GM18517 (cell line): ENCODE measurements at regions not wholly inside any gene's neighbourhood (a gene's known extent, or its start where the extent isn't known, plus 50 kb on each side); places are given as distances from the start of the nearest gene placed in this dataset.

Source experiments
- ATAC-seq: cut with Tn5 transposase; IDR thresholded peaks from one replicate; pipeline ENCODE4 v1.9.1; 2021; ENCODE audit warnings: mild to moderate bottlenecking, moderate library complexity; ENCODE audit not compliant: unreplicated experiment

- no peak for ATAC-seq
These were observed 198.7 kb upstream of the LUZP2 start for GRCh38 chr11:24298146-24298545.

- no peak for ATAC-seq
These were observed 184.9 kb upstream of the LUZP2 start for GRCh38 chr11:24311974-24312373.

GRCh38 chr11:24312464-24313238, 184.2 kb upstream of the LUZP2 start:
- no peak for ATAC-seq

DNA sequence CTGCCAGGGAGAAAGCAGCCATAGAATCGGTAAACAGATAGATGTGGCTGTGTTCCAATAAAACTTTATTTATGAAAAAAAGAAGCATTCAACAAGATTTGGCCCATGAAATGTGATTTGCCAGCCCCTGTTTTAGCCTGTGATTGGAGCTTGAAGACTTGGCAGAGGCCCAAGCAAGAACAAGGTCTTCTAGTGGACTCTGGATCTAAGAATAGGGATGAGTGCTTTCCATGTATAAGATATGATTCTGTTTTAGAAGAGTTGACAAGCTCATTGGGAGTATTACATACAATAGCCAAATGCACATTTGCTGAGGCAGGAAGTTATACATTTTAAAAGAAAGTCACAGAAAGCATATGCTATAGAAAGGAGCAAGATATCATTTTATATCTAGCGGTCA, 175.6 kb upstream of the LUZP2 start:
- ATAC-seq: no peak

GRCh38 chr11:24324211-24324610, 172.6 kb upstream of the LUZP2 start:
- ATAC-seq: no peak

GRCh38 chr11:24344222-24344621, 152.6 kb upstream of the LUZP2 start:
- no peak for ATAC-seq

DNA sequence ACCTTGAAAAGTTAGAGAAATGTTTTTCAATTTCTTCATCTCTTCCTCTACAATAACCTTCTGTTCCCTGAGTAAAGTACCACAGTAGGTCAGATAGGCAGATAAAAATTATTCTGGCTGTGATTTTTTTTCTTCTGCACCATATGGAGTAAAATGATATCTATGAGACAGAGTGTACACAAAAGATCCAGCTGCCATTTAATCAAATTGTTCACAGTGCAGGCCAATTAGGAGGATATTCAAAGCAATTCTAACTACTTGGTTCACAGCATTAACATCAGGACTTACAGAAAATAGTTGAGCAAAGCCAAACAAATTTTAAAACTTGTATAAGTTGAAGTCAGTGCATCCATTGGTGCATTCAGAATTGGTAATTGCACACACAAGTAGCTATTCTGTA, 147.9 kb upstream of the LUZP2 start:
- ATAC-seq: no peak

DNA sequence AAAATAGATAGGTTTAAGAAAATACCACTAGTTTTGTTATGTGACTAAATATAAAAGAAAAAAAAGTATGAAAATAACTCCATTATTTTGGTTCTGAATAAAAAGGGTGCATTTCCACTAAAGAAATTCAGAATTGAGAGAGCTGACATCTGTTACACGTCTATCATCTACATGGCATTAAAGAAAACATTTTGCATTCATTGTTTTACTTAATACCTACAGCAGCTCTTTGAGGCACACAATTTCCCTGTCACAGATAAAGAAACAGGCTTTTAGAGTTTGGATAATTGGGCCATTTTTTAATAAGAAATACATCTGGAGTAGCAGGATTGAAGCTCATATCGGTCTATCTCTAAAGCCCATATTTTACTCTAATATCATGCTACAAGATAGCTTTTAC, 145.7 kb upstream of the LUZP2 start:
- ATAC-seq: no peak

DNA sequence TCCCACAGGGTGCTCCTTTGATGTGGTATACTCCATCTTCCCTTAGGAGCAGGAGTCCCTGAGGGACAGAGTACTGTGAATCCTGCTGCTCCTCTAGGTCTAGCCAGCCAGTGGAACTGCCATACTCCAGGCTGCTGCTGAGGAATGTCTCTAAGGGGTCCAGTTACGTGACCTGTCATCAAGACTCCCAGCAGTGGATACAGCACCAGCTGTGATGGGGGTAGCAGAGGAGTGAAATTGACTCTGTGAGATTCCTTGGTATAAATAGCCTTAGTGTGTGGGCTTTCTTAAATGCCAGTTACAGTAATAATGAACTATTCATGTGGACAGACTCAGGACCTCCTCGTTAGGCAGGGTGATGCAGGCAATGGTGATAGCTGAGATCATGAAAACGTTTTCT, 140.4 kb upstream of the LUZP2 start:
- no peak for ATAC-seq

GRCh38 chr11:24357620-24358410, 139.0 kb upstream of the LUZP2 start:
- no peak for ATAC-seq

DNA sequence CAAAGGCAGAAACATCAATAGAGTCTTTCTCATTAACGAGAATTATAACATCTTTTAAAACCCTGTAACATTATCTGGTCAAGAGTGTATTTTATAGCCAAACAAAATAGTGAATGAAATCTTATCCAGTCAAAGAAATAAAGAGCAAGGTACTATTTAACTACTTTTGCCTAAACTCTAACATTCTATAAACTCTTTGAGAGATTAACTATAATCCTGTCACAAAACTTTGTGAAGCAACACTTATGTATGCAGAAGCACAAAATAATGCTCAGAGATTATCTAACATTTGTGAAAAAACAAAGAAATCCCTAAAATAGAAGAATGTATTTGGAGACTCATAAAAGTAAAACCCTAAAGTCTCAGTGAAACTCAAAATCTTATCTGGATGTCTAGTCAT, 124.4 kb upstream of the LUZP2 start:
- ATAC-seq: no peak

- ATAC-seq: no peak
These were observed 123.3 kb upstream of the LUZP2 start for GRCh38 chr11:24373516-24373915.

GRCh38 chr11:24375351-24375750, 121.5 kb upstream of the LUZP2 start:
- ATAC-seq: no peak

GRCh38 chr11:24375931-24376330, 120.9 kb upstream of the LUZP2 start:
- ATAC-seq: no peak

DNA sequence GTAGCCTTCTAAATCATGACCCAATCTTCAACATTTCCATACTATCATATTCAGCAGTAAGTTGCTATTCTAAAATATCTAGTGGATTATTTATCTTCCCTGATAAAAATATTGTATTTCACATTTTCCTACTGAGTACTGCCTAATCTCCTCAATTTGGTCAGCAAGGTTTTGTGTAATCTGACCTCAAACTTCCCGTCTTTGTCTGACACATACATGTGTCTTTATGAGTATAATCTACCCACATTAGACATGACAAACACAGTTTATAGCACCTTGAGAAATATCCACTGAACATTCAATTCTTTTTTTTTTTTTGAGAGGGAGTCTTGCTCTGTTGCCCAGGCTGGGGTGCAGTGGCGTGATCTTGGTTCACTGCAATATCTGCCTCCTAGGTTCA, 113.7 kb upstream of the LUZP2 start:
- ATAC-seq: no peak

- ATAC-seq: no peak
These were observed 112.6 kb upstream of the LUZP2 start for GRCh38 chr11:24384240-24384639.

- no peak for ATAC-seq
These were observed 110.1 kb upstream of the LUZP2 start for GRCh38 chr11:24386546-24387397.

DNA sequence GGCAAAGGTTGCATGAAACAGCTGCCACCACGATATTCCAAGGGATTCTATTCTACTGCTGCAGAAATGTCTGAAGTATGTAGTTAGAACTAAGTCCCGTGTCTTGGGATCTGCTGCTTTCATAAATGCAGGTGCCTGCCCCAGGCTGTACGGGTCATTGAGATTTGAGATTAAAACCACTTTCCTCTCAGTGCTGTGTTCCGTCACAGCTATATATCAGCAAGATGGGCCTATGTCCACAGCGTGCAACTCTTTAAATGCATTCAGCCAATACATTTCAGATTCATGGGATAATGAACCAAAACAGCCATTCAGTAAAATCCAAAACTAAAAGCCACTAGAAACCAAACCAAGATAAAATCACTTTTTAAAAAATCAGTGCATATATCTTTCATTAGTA, 107.3 kb upstream of the LUZP2 start:
- ATAC-seq: no peak

- no peak for ATAC-seq
These were observed 106.8 kb upstream of the LUZP2 start for GRCh38 chr11:24390016-24390415.

DNA sequence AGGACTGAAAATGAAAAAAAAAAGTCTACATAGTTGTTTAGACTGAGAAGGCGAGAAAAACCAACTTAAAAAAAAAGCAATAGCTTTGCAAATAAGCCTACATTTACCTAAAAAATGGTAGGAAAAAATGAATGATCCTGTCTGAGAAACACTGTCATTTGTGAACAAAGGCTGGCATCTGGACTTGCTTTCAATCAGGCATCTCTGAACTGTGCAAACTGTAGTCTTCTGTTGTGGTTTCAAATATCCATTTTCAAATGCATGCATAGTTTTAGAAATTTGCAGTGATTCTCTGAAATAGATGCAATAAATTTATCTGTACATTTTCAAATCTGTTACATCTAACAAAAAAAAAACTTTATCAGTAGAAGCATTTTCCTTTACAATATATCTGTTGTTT, 106.1 kb upstream of the LUZP2 start:
- no peak for ATAC-seq

GRCh38 chr11:24391167-24391566, 105.7 kb upstream of the LUZP2 start:
- no peak for ATAC-seq
